ENCODE measurements at regions not wholly inside any gene's neighbourhood (a gene's known extent, or its start where the extent isn't known, plus 50 kb on each side); places are given as distances from the start of the nearest gene placed in this dataset.

DNA sequence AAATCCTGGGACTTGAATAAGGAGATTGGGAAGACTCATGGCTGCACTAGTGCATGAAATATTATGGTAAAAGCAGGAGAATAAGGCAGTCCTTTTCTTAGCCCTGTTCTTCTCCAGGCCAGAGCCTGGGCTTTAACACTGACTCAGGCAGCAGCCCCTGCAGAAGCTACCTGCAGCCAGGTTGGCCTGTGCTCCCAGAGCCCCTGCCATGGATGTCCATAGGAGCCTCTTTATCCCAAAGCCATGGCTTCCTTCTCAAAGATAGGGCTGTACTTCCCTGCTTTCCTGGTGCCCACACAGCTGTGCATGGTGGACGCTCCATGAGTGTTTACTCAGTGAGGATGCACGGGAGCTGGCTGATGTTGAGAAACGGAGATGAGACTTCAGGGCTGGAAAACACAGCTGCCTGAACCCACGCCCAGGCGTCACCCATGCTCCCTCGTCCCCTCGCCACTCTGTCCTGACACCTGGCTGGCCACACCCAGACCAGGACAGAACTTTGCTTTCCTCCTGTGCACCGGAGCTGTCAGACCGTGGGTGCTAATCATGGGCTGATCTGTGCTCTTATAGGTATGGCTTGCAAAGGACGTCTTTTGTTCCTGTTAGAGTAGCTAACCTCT is 135.5 kb downstream of the GLI2 start:
- no peak for TF ChIP-seq POLR2A (IDR thresholded peaks at IDR 0.05; ENCODE audit: low read length)
- TF ChIP-seq GATA1 (IDR thresholded peaks at IDR 0.05; ENCODE audit: low read depth, low read length) = no peak

Measured in erythroblast (primary cell).